ENCODE measurements at regions not wholly inside any gene's neighbourhood (a gene's known extent, or its start where the extent isn't known, plus 50 kb on each side); places are given as distances from the start of the nearest gene placed in this dataset.
"Not testable (repeated sequence)": the region's sequence is repeated elsewhere in the genome, so short reads cannot be mapped to it uniquely, and the experiment has no call there.

GRCh38 chr4:159780196-159780922 is 677.5 kb downstream of the RAPGEF2 start:
- Histone ChIP-seq H3K4me3 (no peak overlapping the region), H3K36me3 (no peaks in the 10 kb centered on the region), H3K9me3 (no peaks in the 10 kb centered on the region), H3K4me1 (ENCODE audit: insufficient read depth) (no peaks in the 10 kb centered on the region), H3K27me3 (no peaks in the 10 kb centered on the region), H3K27ac (no peak overlapping the region)
- no peak for DNase-seq
- WGBS, 3 donors, result 86 to 94% (median 88%) methylated on average over 2 of the region's 2 CpGs
- TF ChIP-seq CTCF (IDR thresholded peaks at IDR 0.05) (no peak), EP300 (IDR thresholded peaks at IDR 0.05) (no peak), POLR2A (IDR thresholded peaks at IDR 0.05) (no peak)
- intact Hi-C loops (cut with DNase I), result no loop called here

GRCh38 chr4:159787901-159788300 is 685.0 kb downstream of the RAPGEF2 start:
- WGBS, 3 donors, result 81 to 89% (median 83%) methylated on average over 2 of the region's 2 CpGs
- no peak for TF ChIP-seq EP300 (IDR thresholded peaks at IDR 0.05)
- no peak for TF ChIP-seq POLR2A (IDR thresholded peaks at IDR 0.05)
- TF ChIP-seq CTCF (IDR thresholded peaks at IDR 0.05), result no peak
- no peaks in the 10 kb centered on the region for H3K36me3 ChIP-seq

GRCh38 chr4:159791334-159791733 is 688.5 kb downstream of the RAPGEF2 start:
- no peak overlapping the region for H3K4me3 ChIP-seq
- TF ChIP-seq EP300 (IDR thresholded peaks at IDR 0.05) (no peak), CTCF (IDR thresholded peaks at IDR 0.05) (no peak), POLR2A (IDR thresholded peaks at IDR 0.05) (no peak)
- H3K9me3 ChIP-seq, result no peaks in the 10 kb centered on the region
- H3K4me1 ChIP-seq (ENCODE audit: insufficient read depth), result no peaks in the 10 kb centered on the region
- no peak for DNase-seq
- intact Hi-C loops (cut with DNase I), result no loop called here
- H3K27ac ChIP-seq, result no peak overlapping the region
- WGBS, 3 donors, result 47 to 55% (median 49%) methylated on average over 3 of the region's 3 CpGs
- no peaks in the 10 kb centered on the region for H3K27me3 ChIP-seq
- no peaks in the 10 kb centered on the region for H3K36me3 ChIP-seq

More at GRCh38 chr4:159787901-159788300, 685.0 kb downstream of the RAPGEF2 start:
- Histone ChIP-seq H3K4me3 (no peak overlapping the region), H3K27me3 (no peaks in the 10 kb centered on the region), H3K4me1 (ENCODE audit: insufficient read depth) (no peaks in the 10 kb centered on the region), H3K9me3 (no peaks in the 10 kb centered on the region), H3K27ac (no peak overlapping the region)
- intact Hi-C loops (cut with DNase I), result no loop called here
- DNase-seq, result no peak

GRCh38 chr4:159804592-159804991 is 701.7 kb downstream of the RAPGEF2 start:
- not testable (repeated sequence) for H3K4me1 ChIP-seq (ENCODE audit: insufficient read depth)

GRCh38 chr4:159823743-159824142 is 720.9 kb downstream of the RAPGEF2 start:
- no peak for DNase-seq
- Histone ChIP-seq H3K4me3 (no peak overlapping the region), H3K36me3 (no peaks in the 10 kb centered on the region), H3K27ac (no peak overlapping the region), H3K27me3 (no peaks in the 10 kb centered on the region), H3K4me1 (ENCODE audit: insufficient read depth) (no peaks in the 10 kb centered on the region), H3K9me3 (no peaks in the 10 kb centered on the region)
- WGBS, 3 donors, result 69 to 92% (median 85%) methylated on average over 2 of the region's 2 CpGs
- intact Hi-C loops (cut with DNase I), result no loop called here
- TF ChIP-seq EP300 (IDR thresholded peaks at IDR 0.05) (no peak), CTCF (IDR thresholded peaks at IDR 0.05) (no peak), POLR2A (IDR thresholded peaks at IDR 0.05) (no peak)

More at GRCh38 chr4:159804592-159804991, 701.7 kb downstream of the RAPGEF2 start:
- H3K9me3 ChIP-seq; H3K27ac ChIP-seq; DNase-seq; H3K36me3 ChIP-seq; intact Hi-C loops (cut with DNase I); H3K27me3 ChIP-seq; H3K4me3 ChIP-seq: not testable (repeated sequence)
- 83 to 90% (median 90%) methylated on average over 12 of the region's 12 CpGs for WGBS, 3 donors

All from ovary (tissue), 7 donors.